Activated naive CD8-positive, alpha-beta T cell (primary cell): ENCODE measurements at regions not wholly inside any gene's neighbourhood (a gene's known extent, or its start where the extent isn't known, plus 50 kb on each side); places are given as distances from the start of the nearest gene placed in this dataset.
"Not testable (repeated sequence)": the region's sequence is repeated elsewhere in the genome, so short reads cannot be mapped to it uniquely, and the experiment has no call there.

Experiments
- H3K27ac Mint-ChIP-seq: one replicate; pipeline ENCODE4 v1.8.0; 2021; ENCODE audit warnings: mixed read lengths
- H3K27me3 Mint-ChIP-seq: one replicate; pipeline ENCODE4 v1.8.0; 2021; ENCODE audit warnings: mixed read lengths
- H3K36me3 Mint-ChIP-seq: one replicate; pipeline ENCODE4 v1.8.0; 2021; ENCODE audit warnings: mixed read lengths
- H3K4me1 Mint-ChIP-seq: one replicate; pipeline ENCODE4 v1.8.0; 2021; ENCODE audit warnings: low read depth, mixed read lengths
- H3K4me3 Mint-ChIP-seq: one replicate; pipeline ENCODE4 v1.8.0; 2021; ENCODE audit warnings: mild to moderate bottlenecking, mixed read lengths
- H3K9me3 Mint-ChIP-seq: one replicate; pipeline ENCODE4 v1.8.0; 2021; ENCODE audit warnings: low read depth, mixed read lengths

- H3K9me3 Mint-ChIP-seq, result no peaks in the 10 kb centered on the region
These were observed 89.0 kb upstream of the PIP4K2A start for GRCh38 chr10:22803261-22803885.

GRCh38 chr10:22801785-22802184, 87.4 kb upstream of the PIP4K2A start:
- Mint-ChIP-seq H3K27me3 (no peaks in the 10 kb centered on the region), H3K36me3 (peaks cover 2% of the 10 kb centered on the region), H3K27ac (no peak overlapping the region), H3K9me3 (no peaks in the 10 kb centered on the region), H3K4me3 (no peak overlapping the region), H3K4me1 (no peaks in the 10 kb centered on the region)

More at GRCh38 chr10:22803261-22803885, 89.0 kb upstream of the PIP4K2A start:
- no peak overlapping the region for H3K27ac Mint-ChIP-seq
- no peaks in the 10 kb centered on the region for H3K4me1 Mint-ChIP-seq
- no peaks in the 10 kb centered on the region for H3K36me3 Mint-ChIP-seq
- H3K27me3 Mint-ChIP-seq, result no peaks in the 10 kb centered on the region
- no peak overlapping the region for H3K4me3 Mint-ChIP-seq

- not testable (repeated sequence) for H3K27me3 Mint-ChIP-seq, H3K4me1 Mint-ChIP-seq, H3K36me3 Mint-ChIP-seq, H3K4me3 Mint-ChIP-seq, H3K27ac Mint-ChIP-seq, H3K9me3 Mint-ChIP-seq
These were observed 83.4 kb upstream of the PIP4K2A start for GRCh38 chr10:22797796-22798195.

GRCh38 chr10:22795546-22795945, 81.2 kb upstream of the PIP4K2A start:
- Mint-ChIP-seq H3K27ac (no peak overlapping the region), H3K4me3 (no peak overlapping the region), H3K27me3 (no peaks in the 10 kb centered on the region), H3K4me1 (no peaks in the 10 kb centered on the region), H3K9me3 (no peaks in the 10 kb centered on the region), H3K36me3 (peaks cover 4% of the 10 kb centered on the region)

- Mint-ChIP-seq H3K27ac (no peak overlapping the region), H3K36me3 (peaks cover 6% of the 10 kb centered on the region), H3K4me1 (no peaks in the 10 kb centered on the region), H3K4me3 (no peak overlapping the region), H3K27me3 (peaks cover 3% of the 10 kb centered on the region), H3K9me3 (peaks cover 9% of the 10 kb centered on the region)
These were observed 77.8 kb upstream of the PIP4K2A start for GRCh38 chr10:22792161-22792560.

- Mint-ChIP-seq H3K36me3 (peaks cover 6% of the 10 kb centered on the region), H3K4me1 (no peaks in the 10 kb centered on the region), H3K27ac (no peak overlapping the region), H3K9me3 (peaks cover 9% of the 10 kb centered on the region), H3K4me3 (no peak overlapping the region), H3K27me3 (peaks cover 3% of the 10 kb centered on the region)
These were observed 77.3 kb upstream of the PIP4K2A start for GRCh38 chr10:22791665-22792064.

- Mint-ChIP-seq H3K9me3 (peaks cover 4% of the 10 kb centered on the region), H3K36me3 (peaks cover 3% of the 10 kb centered on the region), H3K4me1 (peaks cover 2% of the 10 kb centered on the region), H3K4me3 (no peak overlapping the region), H3K27ac (no peak overlapping the region), H3K27me3 (peaks cover 3% of the 10 kb centered on the region)
These were observed 70.3 kb upstream of the PIP4K2A start for GRCh38 chr10:22784668-22785067.

GRCh38 chr10:22783807-22784206, 69.4 kb upstream of the PIP4K2A start:
- H3K27ac Mint-ChIP-seq, result no peak overlapping the region
- H3K36me3 Mint-ChIP-seq, result no peaks in the 10 kb centered on the region
- H3K4me3 Mint-ChIP-seq, result no peak overlapping the region
- H3K4me1 Mint-ChIP-seq, result peaks cover 6% of the 10 kb centered on the region
- H3K9me3 Mint-ChIP-seq, result no peaks in the 10 kb centered on the region
- H3K27me3 Mint-ChIP-seq, result no peaks in the 10 kb centered on the region

- Mint-ChIP-seq H3K27ac (no peak overlapping the region), H3K4me1 (peaks cover 6% of the 10 kb centered on the region), H3K4me3 (no peak overlapping the region), H3K9me3 (peaks cover 9% of the 10 kb centered on the region), H3K27me3 (no peaks in the 10 kb centered on the region), H3K36me3 (peaks cover 8% of the 10 kb centered on the region)
These were observed 66.1 kb upstream of the PIP4K2A start for GRCh38 chr10:22780474-22780885.

GRCh38 chr10:22779331-22780019, 65.1 kb upstream of the PIP4K2A start:
- H3K27ac Mint-ChIP-seq, result no peak overlapping the region
- H3K27me3 Mint-ChIP-seq, result no peaks in the 10 kb centered on the region
- peaks cover 6% of the 10 kb centered on the region for H3K4me1 Mint-ChIP-seq
- no peak overlapping the region for H3K4me3 Mint-ChIP-seq
- H3K36me3 Mint-ChIP-seq, result peaks cover 8% of the 10 kb centered on the region
- H3K9me3 Mint-ChIP-seq, result peaks cover 9% of the 10 kb centered on the region

- no peak overlapping the region for H3K27ac Mint-ChIP-seq
- no peak overlapping the region for H3K4me3 Mint-ChIP-seq
- no peaks in the 10 kb centered on the region for H3K27me3 Mint-ChIP-seq
- H3K9me3 Mint-ChIP-seq, result peaks cover 13% of the 10 kb centered on the region
- H3K36me3 Mint-ChIP-seq, result peaks cover 8% of the 10 kb centered on the region
- H3K4me1 Mint-ChIP-seq, result peaks cover 5% of the 10 kb centered on the region
These were observed 59.7 kb upstream of the PIP4K2A start for GRCh38 chr10:22774102-22774501.

- peaks cover 11% of the 10 kb centered on the region for H3K9me3 Mint-ChIP-seq
- not testable (repeated sequence) for H3K4me3 Mint-ChIP-seq
These were observed 57.3 kb upstream of the PIP4K2A start for GRCh38 chr10:22771631-22772030.

GRCh38 chr10:22770270-22770669, 55.9 kb upstream of the PIP4K2A start:
- H3K36me3 Mint-ChIP-seq, result no peaks in the 10 kb centered on the region
- H3K4me1 Mint-ChIP-seq, result no peaks in the 10 kb centered on the region
- H3K4me3 Mint-ChIP-seq, result no peak overlapping the region
- H3K9me3 Mint-ChIP-seq, result peaks cover 8% of the 10 kb centered on the region
- H3K27me3 Mint-ChIP-seq, result no peaks in the 10 kb centered on the region
- no peak overlapping the region for H3K27ac Mint-ChIP-seq

More at GRCh38 chr10:22771631-22772030, 57.3 kb upstream of the PIP4K2A start:
- not testable (repeated sequence) for H3K27me3 Mint-ChIP-seq, H3K36me3 Mint-ChIP-seq, H3K27ac Mint-ChIP-seq, H3K4me1 Mint-ChIP-seq

GRCh38 chr10:22767859-22768258, 53.5 kb upstream of the PIP4K2A start:
- no peaks in the 10 kb centered on the region for H3K36me3 Mint-ChIP-seq
- H3K4me1 Mint-ChIP-seq, result no peaks in the 10 kb centered on the region
- H3K9me3 Mint-ChIP-seq, result peaks cover 8% of the 10 kb centered on the region
- H3K27ac Mint-ChIP-seq, result no peak overlapping the region
- no peaks in the 10 kb centered on the region for H3K27me3 Mint-ChIP-seq
- no peak overlapping the region for H3K4me3 Mint-ChIP-seq

GRCh38 chr10:22766693-22767092, 52.3 kb upstream of the PIP4K2A start:
- Mint-ChIP-seq H3K27ac (no peak overlapping the region), H3K27me3 (no peaks in the 10 kb centered on the region), H3K36me3 (no peaks in the 10 kb centered on the region), H3K4me3 (no peak overlapping the region), H3K9me3 (peaks cover 8% of the 10 kb centered on the region), H3K4me1 (no peaks in the 10 kb centered on the region)
